Right atrium auricular region (tissue), 2 donors: ENCODE measurements at regions not wholly inside any gene's neighbourhood (a gene's known extent, or its start where the extent isn't known, plus 50 kb on each side); places are given as distances from the start of the nearest gene placed in this dataset.

Source experiments
- DNase-seq: peaks from one replicate; pipeline ENCODE4 v3.0.0-alpha.2; 2019; ENCODE audit warnings: low spot score
- H3K27ac ChIP-seq, 2 donors: fragments of 200-600 bp; sonication (generic); 1 replicate in 1 of 2; 2 replicates in 1 of 2; pipeline ENCODE4 v1.5.1; 2016 to 2019
- H3K27me3 ChIP-seq, 2 donors: fragments of 200-600 bp; sonication (generic); one replicate each; pipeline versions ENCODE4 v1.5.1 to v1.6.0; 2017 to 2019
- H3K36me3 ChIP-seq: fragments of 200-600 bp; sonication (generic); one replicate; pipeline ENCODE4 v1.5.1; 2016
- H3K4me1 ChIP-seq, 2 donors: fragments of 200-600 bp; sonication (generic); one replicate each; pipeline versions ENCODE4 v1.5.1 to v1.6.0; 2017 to 2019
- H3K4me3 ChIP-seq, 2 donors: fragments of 200-600 bp; sonication (generic); 1 replicate in 1 of 2; 2 replicates in 1 of 2; pipeline ENCODE4 v1.5.1; 2017 to 2019; ENCODE audit warnings: mild to moderate bottlenecking in 1 of 2, moderate library complexity in 1 of 2
- H3K9me3 ChIP-seq, 2 donors: fragments of 200-600 bp; sonication (generic); one replicate each; pipeline ENCODE4 v1.5.1; 2019
- CTCF ChIP-seq, 2 donors: fragments of 200-600 bp; sonication (generic); IDR thresholded peaks; one replicate each; pipeline ENCODE4 v1.5.1; 2019; ENCODE audit warnings: antibody characterized with exemption in 2 of 2

GRCh38 chr1:116256286-116256649, 116.8 kb upstream of the ATP1A1 start:
- Histone ChIP-seq H3K4me1 (no peaks in the 10 kb centered on the region), H3K36me3 (no peaks in the 10 kb centered on the region), H3K27me3 (no peaks in the 10 kb centered on the region), H3K27ac (no peak overlapping the region), H3K4me3 (no peak overlapping the region), H3K9me3 (no peaks in the 10 kb centered on the region)
- DNase-seq, result no peak
- no peak for TF ChIP-seq CTCF (IDR thresholded peaks at IDR 0.05)

- Histone ChIP-seq H3K36me3 (no peaks in the 10 kb centered on the region), H3K27me3 (no peaks in the 10 kb centered on the region), H3K9me3 (no peaks in the 10 kb centered on the region), H3K4me1 (no peaks in the 10 kb centered on the region), H3K4me3 (no peak overlapping the region), H3K27ac (no peak overlapping the region)
- TF ChIP-seq CTCF (IDR thresholded peaks at IDR 0.05), result no peak
- DNase-seq, result no peak
Measured at GRCh38 chr1:116256875-116257274, 116.2 kb upstream of the ATP1A1 start.

- no peak for TF ChIP-seq CTCF (IDR thresholded peaks at IDR 0.05)
- no peak overlapping the region for H3K4me3 ChIP-seq
- DNase-seq, result no peak
- no peak overlapping the region for H3K27ac ChIP-seq
- H3K9me3 ChIP-seq, result no peaks in the 10 kb centered on the region
- no peaks in the 10 kb centered on the region for H3K27me3 ChIP-seq
- H3K4me1 ChIP-seq, result no peaks in the 10 kb centered on the region
- no peaks in the 10 kb centered on the region for H3K36me3 ChIP-seq
Measured at GRCh38 chr1:116257341-116257767, 115.7 kb upstream of the ATP1A1 start.

GRCh38 chr1:116257836-116258235, 115.2 kb upstream of the ATP1A1 start:
- Histone ChIP-seq H3K27ac (no peak overlapping the region), H3K4me1 (no peaks in the 10 kb centered on the region), H3K36me3 (no peaks in the 10 kb centered on the region), H3K9me3 (no peaks in the 10 kb centered on the region), H3K27me3 (no peaks in the 10 kb centered on the region), H3K4me3 (no peak overlapping the region)
- DNase-seq, result no peak
- TF ChIP-seq CTCF (IDR thresholded peaks at IDR 0.05), result no peak

- Histone ChIP-seq H3K4me1 (no peaks in the 10 kb centered on the region), H3K36me3 (no peaks in the 10 kb centered on the region), H3K4me3 (no peak overlapping the region), H3K27me3 (no peaks in the 10 kb centered on the region), H3K9me3 (no peaks in the 10 kb centered on the region), H3K27ac (no peak overlapping the region)
- TF ChIP-seq CTCF (IDR thresholded peaks at IDR 0.05), result no peak
- DNase-seq, result no peak
Measured at GRCh38 chr1:116258668-116259419, 114.2 kb upstream of the ATP1A1 start.

- no peak overlapping the region for H3K4me3 ChIP-seq
- no peaks in the 10 kb centered on the region for H3K4me1 ChIP-seq
- H3K9me3 ChIP-seq, result no peaks in the 10 kb centered on the region
- DNase-seq, result no peak
- TF ChIP-seq CTCF (IDR thresholded peaks at IDR 0.05), result no peak
- H3K36me3 ChIP-seq, result no peaks in the 10 kb centered on the region
- no peak overlapping the region for H3K27ac ChIP-seq
- H3K27me3 ChIP-seq, result no peaks in the 10 kb centered on the region
Measured at GRCh38 chr1:116259663-116260062, 113.4 kb upstream of the ATP1A1 start.
